GM19025 (cell line): ENCODE measurements at regions not wholly inside any gene's neighbourhood (a gene's known extent, or its start where the extent isn't known, plus 50 kb on each side); places are given as distances from the start of the nearest gene placed in this dataset.
A peak's percentile ranks its signal among the peaks of the same experiment; 100 is the strongest.

Experiments used
- ATAC-seq: cut with Tn5 transposase; IDR thresholded peaks from one replicate; pipeline ENCODE4 v1.9.1; 2021; ENCODE audit warnings: mild to moderate bottlenecking, low read depth, moderate library complexity; ENCODE audit not compliant: unreplicated experiment

DNA sequence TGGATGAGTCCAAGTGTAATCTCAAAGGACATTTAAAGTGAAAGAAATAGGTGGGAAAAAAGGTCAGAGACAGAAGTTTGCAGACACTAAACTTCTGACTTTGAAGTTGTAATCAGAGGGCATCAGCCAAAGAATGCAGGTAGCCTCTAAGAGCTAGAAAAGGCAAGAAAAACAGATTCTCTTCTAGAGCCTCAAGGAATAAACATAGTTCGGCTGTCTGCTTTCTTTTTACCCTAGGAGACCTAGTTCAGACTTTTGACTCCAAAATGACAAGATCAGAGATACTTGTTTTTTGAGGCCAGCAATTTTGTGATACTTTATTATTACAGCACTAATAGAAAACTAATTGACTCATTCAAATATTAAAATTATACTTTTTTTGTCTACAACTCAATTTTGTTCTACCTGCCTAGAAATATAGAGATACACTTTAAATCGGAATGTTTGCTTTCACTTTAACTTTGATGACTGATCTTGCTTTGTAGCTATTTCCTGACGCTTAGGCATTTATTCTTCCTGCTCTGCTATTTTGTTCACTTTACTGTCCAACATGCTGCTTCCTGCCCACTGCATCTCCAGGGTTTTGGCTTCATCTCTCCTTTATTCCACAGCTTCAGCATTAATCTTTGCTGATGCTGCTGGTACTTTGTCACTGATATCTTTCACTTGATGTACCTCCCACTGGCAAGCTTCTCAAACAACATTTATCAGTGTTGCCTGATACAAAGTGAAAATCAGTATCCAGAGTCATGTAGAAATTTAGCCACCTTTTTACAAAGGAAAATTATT lies 272.5 kb downstream of the DSEL start:
- ATAC-seq = no peak

DNA sequence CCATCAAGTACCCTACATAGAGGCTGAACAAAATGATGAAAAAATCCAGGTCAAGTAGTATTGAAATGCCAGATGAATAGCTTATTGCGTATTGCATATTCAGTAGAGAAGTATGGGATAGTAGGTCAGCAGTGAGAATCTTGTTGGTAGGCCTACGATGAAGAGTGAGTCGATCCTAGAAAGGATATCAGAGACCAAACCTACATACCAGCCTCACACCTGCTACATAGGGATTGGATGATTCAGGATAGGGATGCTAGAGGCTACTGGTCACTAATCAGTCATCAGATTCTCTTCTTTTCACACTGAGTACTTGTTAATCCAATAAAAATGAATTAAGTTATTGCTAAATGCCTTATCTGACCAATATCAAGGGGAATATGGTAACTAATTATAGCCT lies 274.5 kb downstream of the DSEL start:
- ATAC-seq = no peak

DNA sequence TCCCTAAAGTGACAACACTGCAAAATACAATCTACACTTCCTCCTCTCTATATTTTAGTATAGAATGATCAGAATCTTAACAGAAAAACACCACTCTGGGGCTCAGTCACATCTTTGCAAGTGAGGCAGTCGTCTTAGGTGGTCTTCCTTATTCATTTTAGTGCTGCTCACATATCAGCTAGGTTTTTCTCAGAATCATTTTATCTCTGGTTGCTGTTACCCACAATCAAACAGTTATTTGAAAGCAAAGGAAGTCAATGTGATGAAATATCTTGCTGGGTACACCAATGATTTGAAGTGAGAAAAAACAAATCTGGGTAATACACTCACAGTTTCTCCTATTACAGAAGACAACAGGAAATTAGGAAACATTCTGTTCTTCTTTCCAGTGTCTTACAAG lies 275.2 kb downstream of the DSEL start:
- ATAC-seq = no peak

DNA sequence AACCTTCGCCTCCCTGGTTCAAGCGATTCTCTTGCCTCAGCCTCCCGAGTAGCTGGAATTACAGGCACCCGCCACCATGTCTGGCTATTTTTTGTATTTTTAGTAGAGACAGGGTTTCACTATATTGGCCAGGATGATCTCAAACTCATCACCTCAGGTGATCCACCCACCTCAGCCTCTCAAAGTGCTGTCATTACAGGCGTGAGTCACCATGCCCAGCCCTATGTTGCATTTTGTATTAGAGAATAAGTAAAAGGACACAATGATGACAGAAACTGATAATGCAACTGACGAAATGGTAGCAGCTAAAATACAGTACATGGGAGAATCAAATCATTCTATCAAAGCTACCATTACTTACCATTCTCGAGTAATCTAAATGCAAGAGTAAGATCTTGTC lies 276.7 kb downstream of the DSEL start:
- no peak for ATAC-seq

DNA sequence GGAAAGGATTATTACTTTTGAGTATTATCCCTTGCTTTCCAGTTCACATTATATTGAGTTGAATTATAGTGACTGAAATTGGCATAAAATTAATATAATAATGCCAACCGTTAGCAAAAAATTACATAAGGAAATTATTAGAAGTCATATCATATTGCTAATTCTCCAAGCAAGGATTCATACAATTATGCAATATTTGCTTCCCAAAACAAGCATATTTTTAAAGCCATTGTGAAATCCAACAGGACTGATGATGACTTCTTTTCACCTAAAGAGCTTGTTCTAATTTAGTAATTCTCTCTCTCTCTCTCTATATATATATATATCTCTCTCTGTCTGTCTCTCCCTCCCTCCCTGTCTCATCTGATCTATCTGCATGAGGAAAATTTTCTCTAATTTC lies 283.5 kb downstream of the DSEL start:
- no peak for ATAC-seq

DNA sequence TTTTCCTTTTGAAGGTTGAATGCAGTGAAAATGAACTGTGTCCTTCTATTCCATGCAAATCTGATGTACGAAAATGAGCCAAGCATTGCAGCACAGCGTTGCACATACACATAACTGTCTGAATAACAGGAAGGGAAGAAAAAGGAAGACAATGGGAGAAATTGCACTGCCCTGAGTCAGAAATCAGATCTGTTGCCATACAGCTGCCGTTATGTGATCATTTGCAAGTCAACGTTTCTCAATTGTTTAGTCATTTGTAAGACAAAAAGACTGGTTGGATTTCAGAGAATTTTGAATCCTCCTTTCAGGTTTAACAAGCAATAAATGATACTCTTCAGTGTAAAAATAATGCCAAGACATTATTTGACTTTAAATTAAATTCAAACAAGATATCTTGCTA lies 284.1 kb downstream of the DSEL start:
- ATAC-seq = no peak

DNA sequence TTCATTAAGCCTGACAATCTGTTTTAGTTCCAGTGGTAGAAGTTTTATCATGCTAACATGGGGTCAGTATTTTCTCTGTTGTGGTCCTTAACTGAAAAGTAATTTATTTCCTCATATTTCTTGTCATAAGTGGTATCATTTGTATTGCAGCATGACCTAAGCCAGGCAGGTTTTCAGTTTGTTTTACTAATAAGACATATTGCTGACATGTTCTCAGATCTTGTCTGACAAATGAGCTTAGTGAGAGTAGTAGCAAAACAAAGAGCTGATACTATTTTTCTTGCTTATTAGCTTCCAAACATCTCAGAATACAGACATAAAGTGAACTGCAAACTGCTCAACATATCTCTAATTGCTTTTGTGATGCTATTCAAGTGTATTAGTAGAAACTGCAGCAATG lies 293.6 kb downstream of the DSEL start:
- no peak for ATAC-seq

DNA sequence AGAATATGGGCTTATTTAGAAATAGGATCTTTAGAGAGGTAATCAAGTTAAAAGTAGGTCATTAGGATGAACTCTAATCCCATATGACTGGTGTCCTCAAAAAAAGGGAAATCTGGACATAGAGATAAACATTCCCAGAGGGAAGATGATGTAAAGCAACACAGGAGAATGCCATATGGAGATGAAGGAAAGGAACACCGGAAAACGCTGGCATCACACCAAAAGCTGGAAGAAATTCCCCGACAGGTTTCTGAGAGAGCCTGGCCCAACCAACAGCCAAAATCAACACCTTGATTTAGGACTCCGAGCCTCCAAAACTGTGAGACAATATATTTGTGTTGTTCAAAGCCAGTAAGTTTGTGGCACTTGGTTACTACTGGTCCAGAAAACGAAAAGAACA lies 296.7 kb downstream of the DSEL start:
- no peak for ATAC-seq

DNA sequence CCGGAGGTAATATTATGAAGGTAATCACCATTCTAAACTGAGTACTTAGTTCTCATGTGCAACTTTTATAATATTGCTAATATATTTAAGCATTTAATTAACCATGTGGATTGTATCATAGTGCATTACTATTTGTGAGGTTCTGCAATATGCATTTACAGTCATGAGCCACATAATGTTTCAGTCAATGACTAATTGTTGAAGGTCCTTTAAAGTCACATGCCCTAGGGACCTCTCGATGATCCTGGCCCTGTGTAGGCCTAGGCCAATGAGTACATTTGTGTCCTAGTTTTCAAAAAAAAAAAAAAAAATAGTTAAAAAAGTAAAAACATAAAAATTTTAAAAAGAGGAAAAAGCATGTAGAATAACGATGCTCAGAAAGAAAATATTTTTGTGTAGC lies 298.0 kb downstream of the DSEL start:
- no peak for ATAC-seq

DNA sequence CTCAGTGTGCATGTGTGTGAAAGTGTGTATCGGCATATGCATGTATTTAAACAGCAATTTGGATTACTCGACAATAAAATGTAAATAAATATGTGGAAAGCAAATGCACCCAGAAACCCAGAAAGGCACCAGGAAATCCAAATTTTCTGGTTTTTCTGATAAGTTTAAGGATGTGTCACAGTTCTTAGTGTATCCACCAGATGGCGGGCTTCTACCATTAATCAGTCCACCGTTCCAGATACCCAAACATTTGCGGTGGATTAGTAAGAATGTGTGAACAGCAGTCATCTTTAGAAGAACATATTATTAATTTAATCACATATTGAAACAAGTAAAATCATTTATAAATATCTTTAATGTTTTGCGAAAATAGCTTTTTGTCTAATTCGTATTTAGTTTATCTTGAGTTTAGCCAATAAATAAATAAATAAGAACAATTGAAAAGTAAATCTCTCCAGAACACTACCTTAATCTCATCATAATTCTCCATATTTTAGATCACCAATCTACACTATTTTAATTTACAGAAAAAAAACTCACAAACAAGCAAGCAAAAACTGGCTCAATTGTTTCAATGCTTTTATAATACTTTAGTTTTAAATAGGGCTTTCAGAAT lies 298.9 kb downstream of the DSEL start:
- ATAC-seq = peak; percentile 63

DNA sequence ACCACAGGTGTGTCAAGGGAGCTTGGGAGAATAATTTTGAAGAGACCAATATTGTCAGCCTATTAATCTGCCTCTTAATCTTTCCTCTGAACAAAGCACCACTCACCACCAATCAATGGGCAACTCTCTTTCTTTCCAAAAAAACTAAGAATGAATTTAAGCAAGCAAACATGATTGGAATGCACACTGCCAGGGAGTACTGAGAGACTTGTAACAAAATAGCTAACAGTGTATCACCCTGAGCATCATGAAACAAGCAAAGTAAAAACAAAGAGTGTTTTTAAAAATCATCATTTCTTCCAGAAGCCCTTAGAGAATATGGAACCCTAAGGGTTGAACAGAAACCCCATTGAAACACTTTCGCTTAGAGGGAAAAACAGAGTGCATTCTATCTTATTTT lies 299.7 kb downstream of the DSEL start:
- ATAC-seq = no peak

DNA sequence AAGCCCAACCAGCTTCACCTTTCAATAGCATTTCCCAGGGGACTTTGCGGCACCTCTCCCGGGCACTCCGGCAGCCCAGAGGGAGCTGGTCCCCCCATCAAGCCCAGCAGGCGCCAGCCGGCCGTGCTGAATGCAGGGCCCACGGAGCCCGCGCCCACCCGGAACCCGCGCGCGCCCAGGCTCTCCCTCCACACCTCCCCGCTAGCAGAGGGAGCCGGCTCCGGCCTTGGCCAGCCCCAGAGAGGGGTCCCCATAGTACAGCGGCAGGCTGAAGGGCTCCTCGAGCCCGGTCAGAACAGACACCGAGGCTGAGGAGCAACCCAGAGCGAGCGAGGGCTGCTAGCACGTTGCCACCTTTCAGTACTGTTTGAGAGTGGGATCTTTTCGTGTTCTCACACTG lies 300.8 kb downstream of the DSEL start:
- ATAC-seq = no peak

DNA sequence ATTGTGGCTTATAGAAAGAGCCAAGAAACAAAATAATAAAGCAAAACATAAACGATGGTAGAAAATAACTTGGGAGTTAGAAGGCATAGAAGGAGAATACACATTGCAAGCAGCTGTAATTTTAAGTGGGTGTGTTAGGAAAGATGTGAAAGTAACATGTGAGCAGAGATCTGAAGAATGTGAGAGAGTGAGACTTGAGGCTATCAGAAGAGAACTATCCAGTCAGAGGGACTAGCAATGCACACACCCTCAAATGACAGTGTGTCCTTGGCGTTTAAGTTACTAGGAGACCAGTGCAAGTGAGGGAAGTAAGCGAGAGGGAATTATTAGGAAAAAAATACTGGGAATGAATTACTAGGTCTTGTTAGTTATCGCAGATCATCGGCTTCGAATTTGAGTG lies 304.9 kb downstream of the DSEL start:
- no peak for ATAC-seq

DNA sequence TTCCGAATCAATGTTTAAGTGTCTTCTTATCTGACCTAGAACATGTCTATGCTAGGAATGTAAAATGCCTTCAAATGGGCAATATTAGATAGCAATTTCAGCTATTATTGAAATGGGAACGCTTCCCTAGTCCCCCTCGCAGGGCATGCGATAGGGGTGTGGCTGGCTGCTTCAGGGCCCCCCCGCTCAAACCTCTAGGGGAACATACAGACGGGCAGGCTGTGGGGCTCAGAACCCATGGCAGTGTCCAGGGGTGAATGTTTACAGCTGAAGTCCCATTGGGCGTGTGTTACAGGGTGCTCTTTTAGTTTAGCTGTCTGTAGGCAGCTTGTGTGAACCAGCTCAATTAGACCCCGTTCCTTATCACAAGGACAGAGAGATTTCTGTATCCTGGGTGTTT lies 315.9 kb downstream of the DSEL start:
- no peak for ATAC-seq

DNA sequence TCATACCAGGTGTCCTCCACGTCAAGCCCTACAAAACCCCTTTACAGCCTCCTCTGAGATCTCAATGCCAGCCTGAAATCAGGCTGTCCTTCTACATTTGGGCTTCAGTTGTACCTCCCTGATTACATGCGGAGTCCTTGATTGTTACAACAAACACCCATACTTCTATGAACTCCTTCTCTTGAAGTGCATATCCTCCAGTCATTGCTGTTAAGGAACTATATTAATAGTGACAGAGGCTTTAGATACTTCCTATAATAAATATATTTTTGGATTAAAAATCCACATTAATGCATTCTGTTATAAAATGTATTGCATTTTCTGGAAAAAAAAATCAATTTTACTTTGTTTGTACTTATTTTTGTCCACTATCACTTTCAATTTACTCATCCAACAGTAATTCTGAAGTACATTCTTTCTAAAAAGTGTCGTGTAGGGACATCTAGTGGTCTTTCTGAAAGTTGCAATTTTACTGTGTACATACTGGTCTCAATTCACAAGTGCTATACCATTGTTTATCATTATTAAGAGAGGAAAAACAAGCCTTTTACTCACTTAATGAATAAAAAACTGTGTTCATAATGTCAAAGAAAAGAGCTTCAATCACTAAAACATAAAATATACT lies 316.4 kb downstream of the DSEL start:
- ATAC-seq = peak; percentile 89

DNA sequence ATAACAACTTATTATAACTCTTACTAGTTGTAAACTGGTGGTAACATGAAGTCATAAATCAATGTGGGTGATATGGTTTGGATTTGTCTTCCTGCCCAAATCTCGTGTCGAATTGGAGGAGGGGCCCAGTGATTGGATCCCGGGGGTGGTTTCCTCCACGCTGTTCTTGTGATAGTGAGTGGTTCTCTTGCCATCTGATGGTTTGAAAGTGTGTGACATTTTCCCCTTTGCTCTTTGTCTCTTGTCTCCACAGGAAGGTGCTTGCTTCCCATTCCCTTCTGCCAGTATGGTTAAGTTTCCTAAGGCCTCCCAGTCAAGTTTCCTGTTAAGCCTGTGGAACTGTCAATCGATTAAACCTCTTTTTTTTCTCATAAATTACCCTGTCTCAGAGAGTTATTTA lies 321.6 kb downstream of the DSEL start:
- ATAC-seq = no peak

DNA sequence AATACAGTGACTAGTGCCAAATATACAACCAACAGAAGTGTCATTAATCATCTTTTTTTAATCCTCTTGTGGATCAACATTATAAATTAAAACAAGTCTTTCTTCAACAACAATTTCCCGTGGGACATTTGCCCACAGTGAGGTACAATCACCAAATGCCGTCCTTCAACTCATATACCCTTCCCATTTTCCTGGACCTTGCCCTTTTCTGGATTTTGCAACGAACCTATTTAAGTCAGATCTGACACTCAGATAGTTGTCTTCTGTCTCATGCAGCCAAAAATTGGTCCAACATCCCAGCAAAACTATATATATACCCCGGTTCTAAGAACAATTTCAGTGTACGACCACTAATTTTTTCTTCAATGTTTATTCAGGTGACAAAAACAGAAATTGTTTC lies 324.0 kb downstream of the DSEL start:
- no peak for ATAC-seq

DNA sequence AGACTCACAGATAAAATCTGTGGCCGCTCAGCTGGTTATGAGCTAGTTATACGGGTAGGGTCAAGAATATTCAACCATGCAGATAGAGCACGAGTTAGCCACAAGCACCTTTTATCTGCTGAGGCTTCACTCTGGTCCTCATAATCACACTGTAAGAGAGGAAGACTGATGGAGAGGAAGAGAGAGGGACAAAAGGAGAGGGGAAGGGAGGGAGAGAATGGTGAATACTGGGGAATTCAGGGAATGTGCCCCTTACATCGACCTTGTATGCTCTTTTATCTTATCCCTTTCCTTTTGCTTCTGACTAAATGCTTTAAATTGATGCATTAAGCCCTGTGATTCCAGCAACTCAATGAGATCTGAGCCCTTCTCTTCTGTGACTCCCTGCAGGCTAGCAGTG lies 333.1 kb downstream of the DSEL start:
- no peak for ATAC-seq

DNA sequence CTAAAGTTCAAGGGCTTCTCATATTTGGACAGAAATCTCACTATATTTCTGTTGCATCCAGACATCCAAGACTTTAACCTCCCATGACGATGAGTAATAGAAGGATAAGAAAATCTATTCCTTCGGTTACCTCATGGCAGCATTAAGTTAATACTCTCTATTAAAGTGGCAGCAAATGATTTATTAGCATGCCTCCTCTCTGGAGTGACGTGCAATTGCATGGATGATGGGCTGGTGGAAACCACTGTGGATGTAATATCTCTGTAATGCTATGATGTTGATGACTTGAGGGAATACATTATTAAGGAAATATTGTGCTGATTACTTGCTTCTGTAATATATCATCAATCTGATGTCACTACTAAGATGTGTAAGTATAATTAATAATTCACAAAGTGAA lies 336.8 kb downstream of the DSEL start:
- ATAC-seq = no peak

DNA sequence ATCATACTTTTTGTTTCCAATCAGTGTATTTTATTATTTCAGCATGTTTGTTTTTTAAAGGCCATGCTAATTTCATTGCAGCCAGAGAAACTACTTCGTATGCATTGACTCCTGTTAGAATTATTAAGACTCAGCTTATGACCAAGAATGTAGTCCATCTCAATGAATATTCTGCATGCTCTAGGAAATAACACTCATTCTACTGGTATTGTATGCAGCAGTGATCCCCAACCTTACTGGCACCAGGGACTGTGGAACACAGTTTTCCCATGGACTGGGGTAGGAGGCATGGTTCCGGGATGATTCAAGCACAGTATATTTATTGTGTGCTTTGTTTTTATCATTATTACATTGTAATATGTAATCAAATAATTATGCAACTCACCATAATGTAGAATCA lies 356.9 kb downstream of the DSEL start:
- no peak for ATAC-seq

DNA sequence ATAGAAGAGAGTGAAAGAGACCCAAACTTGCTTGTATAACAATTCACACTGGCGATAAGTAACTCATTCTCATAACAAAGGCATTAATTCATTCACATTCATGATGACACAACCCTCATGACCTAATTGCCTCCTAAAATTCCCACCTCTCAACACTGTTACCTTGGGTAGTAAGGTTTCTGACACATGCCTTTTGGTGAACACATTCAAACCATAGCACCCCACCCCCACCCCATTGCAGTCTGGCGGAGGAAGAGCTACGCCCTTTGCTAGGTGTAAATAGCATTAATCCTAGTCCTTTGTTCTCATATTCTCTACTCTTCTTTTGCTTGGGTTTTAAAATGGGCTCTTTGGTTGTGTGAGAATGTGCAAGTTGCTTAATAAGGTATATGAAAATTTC lies 361.5 kb downstream of the DSEL start:
- ATAC-seq = no peak

DNA sequence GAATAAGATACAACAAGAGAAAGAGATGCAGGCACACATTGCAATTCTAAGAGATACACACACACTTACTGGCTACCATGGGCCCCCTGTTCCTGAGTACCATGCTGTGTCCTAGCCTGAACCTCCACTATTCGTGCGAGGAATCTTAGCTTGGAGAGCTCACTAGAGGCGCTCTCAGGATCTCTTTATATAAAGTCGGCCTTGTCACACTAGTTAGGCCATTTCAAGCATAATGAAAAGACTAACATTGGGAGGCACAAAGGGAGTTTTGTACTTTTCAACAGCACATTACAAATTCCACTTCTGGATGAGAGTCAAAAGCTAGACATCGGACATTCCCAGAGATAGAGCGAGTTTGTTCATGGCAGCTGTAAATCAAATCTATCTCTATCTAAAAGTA lies 365.2 kb downstream of the DSEL start:
- no peak for ATAC-seq
